GM23338 (cell line): ENCODE measurements at regions not wholly inside any gene's neighbourhood (a gene's known extent, or its start where the extent isn't known, plus 50 kb on each side); places are given as distances from the start of the nearest gene placed in this dataset.

Experiments
- ATAC-seq: fragments of 200-7000 bp; cut with Tn5 transposase; 3 replicates; pipeline ENCODE4 v1.9.1; 2020
- DNase-seq: peaks from one replicate; pipeline ENCODE4 v3.0.0-alpha.2; 2015; ENCODE audit warnings: low spot score
- H2AFZ ChIP-seq: fragments of 200-600 bp; sonication (generic); 2 replicates; pipeline ENCODE4 v1.8.0; 2016; ENCODE audit warnings: antibody characterized with exemption, mild to moderate bottlenecking, moderate library complexity
- H3F3A ChIP-seq: fragments of 200-600 bp; sonication (generic); replicated peaks from 2 replicates; pipeline ENCODE4 v1.8.0; 2017; ENCODE audit warnings: antibody characterized with exemption, mixed run types, low read depth
- H3K27ac ChIP-seq: fragments of 200-600 bp; sonication (generic); 2 replicates; pipeline ENCODE4 v1.6.1; 2016; ENCODE audit warnings: low read depth
- H3K27me3 ChIP-seq: fragments of 200-600 bp; sonication (generic); 2 replicates; pipeline ENCODE4 v1.8.0; 2016; ENCODE audit warnings: mild to moderate bottlenecking, mixed run types, moderate library complexity; ENCODE audit not compliant: insufficient read depth
- H3K36me3 ChIP-seq: fragments of 200-600 bp; sonication (generic); 2 replicates; pipeline ENCODE4 v1.8.0; 2016; ENCODE audit warnings: mild to moderate bottlenecking; ENCODE audit not compliant: insufficient read depth
- H3K4me1 ChIP-seq: fragments of 200-600 bp; sonication (generic); 2 replicates; pipeline ENCODE4 v1.8.0; 2016; ENCODE audit warnings: mild to moderate bottlenecking, moderate library complexity; ENCODE audit not compliant: insufficient read depth
- H3K4me2 ChIP-seq: fragments of 200-600 bp; sonication (generic); 2 replicates; pipeline ENCODE4 v1.7.1; 2017; ENCODE audit warnings: mixed run types
- H3K4me3 ChIP-seq: fragments of 200-600 bp; sonication (generic); 2 replicates; pipeline ENCODE4 v1.6.1; 2016; ENCODE audit warnings: mixed run types
- H3K79me2 ChIP-seq: fragments of 200-600 bp; sonication (generic); replicated peaks from 2 replicates; pipeline ENCODE4 v1.8.0; 2017; ENCODE audit warnings: mild to moderate bottlenecking; ENCODE audit not compliant: insufficient read depth
- H3K9me2 ChIP-seq: fragments of 200-600 bp; sonication (generic); 2 replicates; pipeline ENCODE4 v1.8.0; 2017; ENCODE audit not compliant: insufficient read depth
- H4K20me1 ChIP-seq: fragments of 200-600 bp; sonication (generic); replicated peaks from 2 replicates; pipeline ENCODE4 v1.8.0; 2017; ENCODE audit warnings: mild to moderate bottlenecking; ENCODE audit not compliant: insufficient read depth
- H3K27ac Mint-ChIP-seq: 2 replicates; pipeline ENCODE4 v1.8.0; 2020; ENCODE audit warnings: inconsistent platforms, mild to moderate bottlenecking, moderate library complexity, mixed read lengths
- H3K27me3 Mint-ChIP-seq: 3 replicates; pipeline ENCODE4 v1.8.0; 2022; ENCODE audit warnings: low read depth, mild to moderate bottlenecking, moderate library complexity, mixed read lengths, inconsistent platforms; ENCODE audit not compliant: insufficient read depth, poor library complexity
- H3K36me3 Mint-ChIP-seq: 3 replicates; pipeline ENCODE4 v1.8.0; 2021; ENCODE audit warnings: low read depth, mild to moderate bottlenecking, inconsistent platforms, moderate library complexity, mixed read lengths
- H3K4me1 Mint-ChIP-seq: 3 replicates; pipeline ENCODE4 v1.8.0; 2020; ENCODE audit warnings: mild to moderate bottlenecking, inconsistent platforms, mixed read lengths
- H3K4me3 Mint-ChIP-seq: 3 replicates; pipeline ENCODE4 v1.8.0; 2021; ENCODE audit warnings: moderate library complexity, mild to moderate bottlenecking, inconsistent platforms, mixed read lengths
- H3K9me3 Mint-ChIP-seq: 3 replicates; pipeline ENCODE4 v1.8.0; 2020; ENCODE audit warnings: moderate library complexity, mild to moderate bottlenecking, inconsistent platforms, mixed read lengths
- CREB1 ChIP-seq: fragments of 250-450 bp; sonication (Bioruptor Pico); IDR thresholded peaks from 2 replicates; pipeline ENCODE4 v1.5.0; 2020; ENCODE audit warnings: low read depth, mild to moderate bottlenecking, moderate library complexity
- CTCF ChIP-seq, 2 experiments: fragments of 200-600 bp in 1 of 2; sonication (generic) in 1 of 2; conservative IDR thresholded peaks; 2 replicates each; pipeline versions ENCODE4 v1.5.1 to v1.6.1; 2016 to 2017; ENCODE audit warnings: antibody characterized with exemption in 2 of 2, low read depth in 2 of 2, mild to moderate bottlenecking in 2 of 2, moderate library complexity in 1 of 2
- ETS1 ChIP-seq: IDR thresholded peaks from 2 replicates; pipeline ENCODE4 v1.6.1; 2016; ENCODE audit warnings: antibody characterized with exemption
- EZH2 ChIP-seq: fragments of 200-600 bp; sonication (generic); IDR thresholded peaks from one replicate; pipeline ENCODE4 v1.8.0; 2017; ENCODE audit warnings: antibody characterized with exemption, mild to moderate bottlenecking, low read depth; ENCODE audit not compliant: unreplicated experiment
- EZH2phosphoT487 ChIP-seq: fragments of 200-600 bp; sonication (generic); IDR thresholded peaks from one replicate; pipeline ENCODE4 v1.8.1; 2018; ENCODE audit warnings: antibody characterized with exemption; ENCODE audit not compliant: unreplicated experiment
- JUNB ChIP-seq: IDR thresholded peaks from one replicate; pipeline ENCODE4 v1.6.1; 2016; ENCODE audit warnings: antibody characterized with exemption; ENCODE audit not compliant: unreplicated experiment
- NANOG ChIP-seq: IDR thresholded peaks from 2 replicates; pipeline ENCODE4 v1.6.1; 2016; ENCODE audit warnings: antibody characterized with exemption, borderline replicate concordance
- POLR2AphosphoS5 ChIP-seq: IDR thresholded peaks from 2 replicates; pipeline ENCODE4 v1.6.1; 2016; ENCODE audit warnings: antibody characterized with exemption, low read depth
- REST ChIP-seq: IDR thresholded peaks from one replicate; pipeline ENCODE4 v1.6.1; 2018; ENCODE audit warnings: antibody characterized with exemption; ENCODE audit not compliant: unreplicated experiment
- STAT1 ChIP-seq: IDR thresholded peaks from one replicate; pipeline ENCODE4 v1.6.1; 2016; ENCODE audit warnings: antibody characterized with exemption; ENCODE audit not compliant: unreplicated experiment
- ZNF114 ChIP-seq: fragments of 250-450 bp; sonication (Bioruptor Pico); IDR thresholded peaks from 2 replicates; pipeline ENCODE4 v1.5.0; 2020; ENCODE audit warnings: mild to moderate bottlenecking, moderate library complexity
- ZNF331 ChIP-seq: fragments of 250-450 bp; sonication (Bioruptor Pico); IDR thresholded peaks from 2 replicates; pipeline ENCODE4 v1.5.0; 2020; ENCODE audit warnings: low read depth, mild to moderate bottlenecking, moderate library complexity
- ZNF462 ChIP-seq: fragments of 250-450 bp; sonication (Bioruptor Pico); IDR thresholded peaks from 2 replicates; pipeline ENCODE4 v1.5.0; 2020; ENCODE audit warnings: mild to moderate bottlenecking, moderate library complexity

- Histone ChIP-seq H4K20me1 (no peaks in the 10 kb centered on the region), H3K27me3 (no peaks in the 10 kb centered on the region), H3K27ac (no peak overlapping the region), H3K79me2 (no peaks in the 10 kb centered on the region), H2AFZ (no peak overlapping the region), H3K4me2 (no peak overlapping the region), H3K36me3 (no peaks in the 10 kb centered on the region), H3K4me1 (no peaks in the 10 kb centered on the region), H3K4me3 (no peak overlapping the region), H3F3A (no peaks in the 10 kb centered on the region), H3K9me2 (peaks cover 5% of the 10 kb centered on the region)
- no peaks in the 10 kb centered on the region for H3K27me3 Mint-ChIP-seq
- no peak for TF ChIP-seq ETS1
- TF ChIP-seq CREB1 (CRISPR knock-in tag) = no peak
- TF ChIP-seq NANOG = no peak
- TF ChIP-seq ZNF462 (CRISPR knock-in tag) = no peak
- TF ChIP-seq POLR2AphosphoS5 = no peak
- no peak for TF ChIP-seq CTCF (conservative IDR thresholded peaks at IDR 0.05; ENCODE audit: low read depth in 2 of 2)
- no peak for TF ChIP-seq EZH2phosphoT487
- TF ChIP-seq ZNF331 = no peak
- TF ChIP-seq REST = no peak
- no peak for TF ChIP-seq JUNB
- TF ChIP-seq EZH2 = no peak
- no peak for TF ChIP-seq STAT1
- TF ChIP-seq ZNF114 (CRISPR knock-in tag) = no peak
- ATAC-seq = no peak
- peaks cover 7% of the 10 kb centered on the region; the same call in 2 of the 3 replicates for H3K4me1 Mint-ChIP-seq
- peaks cover 18% of the 10 kb centered on the region for H3K9me3 Mint-ChIP-seq
- no peak overlapping the region for H3K27ac Mint-ChIP-seq
- no peak overlapping the region for H3K4me3 Mint-ChIP-seq
- no peak for DNase-seq
- peaks cover 9% of the 10 kb centered on the region; the same call in 2 of the 3 replicates for H3K36me3 Mint-ChIP-seq
Measured at GRCh38 chr1:96931136-96931535, 209.6 kb downstream of the PTBP2 start.
